Spinal cord (tissue), 9 donors: ENCODE measurements at regions not wholly inside any gene's neighbourhood (a gene's known extent, or its start where the extent isn't known, plus 50 kb on each side); places are given as distances from the start of the nearest gene placed in this dataset.

Source experiments
- DNase-seq, 6 donors: peaks; one replicate each; pipeline versions ENCODE4 v3.0.0 to v3.0.0-alpha.2; 2013 to 2015; ENCODE audit warnings: low spot score in 6 of 6, low read depth in 4 of 6
- H3K27ac ChIP-seq: one replicate; pipeline ENCODE4 v1.5.1; 2013; ENCODE audit warnings: low read depth, low read length, control low read depth
- H3K27me3 ChIP-seq: one replicate; pipeline ENCODE4 v1.6.1; 2013; ENCODE audit warnings: low read length; ENCODE audit not compliant: control insufficient read depth, insufficient read depth
- H3K36me3 ChIP-seq: one replicate; pipeline ENCODE4 v1.6.1; 2013; ENCODE audit warnings: low read length; ENCODE audit not compliant: control insufficient read depth, insufficient read depth
- H3K4me1 ChIP-seq: one replicate; pipeline ENCODE4 v1.6.1; 2013; ENCODE audit warnings: low read length; ENCODE audit not compliant: control insufficient read depth, insufficient read depth
- H3K4me3 ChIP-seq: one replicate; pipeline ENCODE4 v1.5.1; 2013; ENCODE audit warnings: low read depth, low read length, control low read depth
- H3K9me3 ChIP-seq: one replicate; pipeline ENCODE4 v1.6.1; 2013; ENCODE audit warnings: low read length; ENCODE audit not compliant: control insufficient read depth, insufficient read depth
- WGBS: methylation state at CpG from one replicate; pipeline ENCODE4 v1.1.5; 2013; ENCODE audit warnings: missing lambda C conversion rate; ENCODE audit not compliant: insufficient coverage; 5-methylcytosine and 5-hydroxymethylcytosine counted together
- donor health status: healthy.

DNA sequence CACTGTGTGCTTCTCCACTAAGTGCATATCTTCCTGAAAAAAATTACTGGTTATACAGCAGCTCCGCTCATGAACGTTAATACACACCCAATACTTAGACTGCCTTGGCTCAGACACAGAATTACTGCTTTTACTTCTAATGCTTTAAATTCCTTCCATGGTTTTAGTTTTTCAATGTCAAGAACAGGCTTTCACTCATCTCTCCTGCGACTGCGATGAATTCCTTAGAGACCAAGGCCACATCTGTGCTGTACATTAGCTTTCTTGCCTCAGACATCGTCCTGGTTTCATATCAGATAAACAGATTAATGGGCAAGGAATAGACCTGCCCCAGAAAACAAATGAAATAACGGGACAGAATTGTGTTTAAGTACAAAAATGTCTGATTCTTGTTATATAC, 120.2 kb downstream of the CYP26A1 start:
- WGBS = 91% methylated on average over 4 of the region's 6 CpGs
- Histone ChIP-seq H3K9me3 (no peaks in the 10 kb centered on the region), H3K4me3 (no peak overlapping the region), H3K27ac (no peak overlapping the region), H3K27me3 (no peaks in the 10 kb centered on the region), H3K36me3 (no peaks in the 10 kb centered on the region), H3K4me1 (peaks cover 6% of the 10 kb centered on the region)
- DNase-seq = no peak

DNA sequence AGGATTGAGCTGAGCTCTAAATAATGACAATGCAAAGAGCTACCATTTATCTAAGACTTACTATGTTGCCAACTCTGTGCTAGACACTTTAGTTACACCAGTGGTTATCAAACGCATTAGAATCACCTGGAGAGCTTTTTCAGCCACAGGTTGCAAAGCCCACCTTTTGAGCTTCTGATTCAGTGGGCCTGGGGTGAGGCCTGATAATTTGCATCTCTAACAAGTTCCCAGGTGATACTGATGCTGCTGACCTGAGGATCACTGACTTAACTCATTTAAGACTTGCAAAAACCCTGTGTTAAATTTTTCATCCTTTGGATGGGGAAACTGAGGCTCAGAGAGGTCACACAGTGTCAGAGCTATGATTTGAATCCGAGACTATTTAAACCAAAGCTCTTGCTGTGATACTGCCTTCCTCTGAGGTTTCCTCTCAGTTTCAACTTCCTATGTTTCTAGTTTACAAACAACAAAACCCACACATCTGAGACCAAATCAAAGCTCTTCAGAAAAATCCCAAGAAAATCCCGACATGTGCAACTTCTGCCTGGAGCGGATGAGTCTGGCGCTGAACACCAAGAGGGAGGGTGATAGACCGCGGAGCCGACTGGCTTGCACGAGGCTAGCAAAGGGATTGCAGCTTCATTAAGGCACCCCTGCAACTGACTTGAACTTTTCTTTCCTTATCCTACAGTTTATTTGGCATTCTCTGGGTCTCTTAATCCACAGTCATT, 124.9 kb downstream of the CYP26A1 start:
- Histone ChIP-seq H3K9me3 (no peaks in the 10 kb centered on the region), H3K4me3 (peak overlapping the region; percentile 36), H3K27ac (peak overlapping the region; percentile 79), H3K36me3 (no peaks in the 10 kb centered on the region), H3K4me1 (peaks cover 6% of the 10 kb centered on the region), H3K27me3 (no peaks in the 10 kb centered on the region)
- 11% methylated on average over 4 of the region's 9 CpGs for WGBS
- DNase-seq = peak in 3 of 6 donors; percentile 17 to 68 (median 66)

DNA sequence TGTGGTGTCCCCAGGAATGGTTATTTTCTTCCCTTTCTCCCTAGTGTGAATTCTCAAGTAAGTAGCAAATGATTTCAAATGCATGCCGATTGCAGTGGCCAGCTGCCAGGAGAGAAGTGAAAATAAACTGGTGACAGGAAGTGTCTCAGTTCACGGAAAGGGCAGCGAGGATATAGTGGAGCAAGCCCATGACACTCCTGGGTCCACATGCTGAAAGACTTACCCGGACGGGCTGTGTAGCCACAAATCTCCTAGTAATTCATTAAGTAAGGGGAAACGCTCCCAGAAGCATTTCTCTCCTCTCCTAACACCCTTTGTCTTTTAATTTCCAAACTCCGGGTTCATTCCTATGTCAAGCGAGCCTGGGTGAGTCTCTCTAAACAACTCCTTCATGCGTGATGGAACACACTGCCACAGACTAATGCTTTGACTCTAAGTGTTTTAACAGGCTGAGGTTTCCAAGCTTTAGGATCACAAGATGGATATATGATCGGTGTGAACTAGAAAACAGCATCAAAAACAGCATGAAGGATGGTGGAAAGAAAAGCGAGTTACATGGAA, 125.6 kb downstream of the CYP26A1 start:
- peak; percentile 26 to 82 (median 40) for DNase-seq
- Histone ChIP-seq H3K4me1 (peaks cover 6% of the 10 kb centered on the region), H3K27ac (peak overlapping the region; percentile 79), H3K36me3 (no peaks in the 10 kb centered on the region), H3K27me3 (no peaks in the 10 kb centered on the region), H3K4me3 (peak overlapping the region; percentile 36), H3K9me3 (no peaks in the 10 kb centered on the region)
- WGBS = 10% methylated on average over 10 of the region's 11 CpGs

DNA sequence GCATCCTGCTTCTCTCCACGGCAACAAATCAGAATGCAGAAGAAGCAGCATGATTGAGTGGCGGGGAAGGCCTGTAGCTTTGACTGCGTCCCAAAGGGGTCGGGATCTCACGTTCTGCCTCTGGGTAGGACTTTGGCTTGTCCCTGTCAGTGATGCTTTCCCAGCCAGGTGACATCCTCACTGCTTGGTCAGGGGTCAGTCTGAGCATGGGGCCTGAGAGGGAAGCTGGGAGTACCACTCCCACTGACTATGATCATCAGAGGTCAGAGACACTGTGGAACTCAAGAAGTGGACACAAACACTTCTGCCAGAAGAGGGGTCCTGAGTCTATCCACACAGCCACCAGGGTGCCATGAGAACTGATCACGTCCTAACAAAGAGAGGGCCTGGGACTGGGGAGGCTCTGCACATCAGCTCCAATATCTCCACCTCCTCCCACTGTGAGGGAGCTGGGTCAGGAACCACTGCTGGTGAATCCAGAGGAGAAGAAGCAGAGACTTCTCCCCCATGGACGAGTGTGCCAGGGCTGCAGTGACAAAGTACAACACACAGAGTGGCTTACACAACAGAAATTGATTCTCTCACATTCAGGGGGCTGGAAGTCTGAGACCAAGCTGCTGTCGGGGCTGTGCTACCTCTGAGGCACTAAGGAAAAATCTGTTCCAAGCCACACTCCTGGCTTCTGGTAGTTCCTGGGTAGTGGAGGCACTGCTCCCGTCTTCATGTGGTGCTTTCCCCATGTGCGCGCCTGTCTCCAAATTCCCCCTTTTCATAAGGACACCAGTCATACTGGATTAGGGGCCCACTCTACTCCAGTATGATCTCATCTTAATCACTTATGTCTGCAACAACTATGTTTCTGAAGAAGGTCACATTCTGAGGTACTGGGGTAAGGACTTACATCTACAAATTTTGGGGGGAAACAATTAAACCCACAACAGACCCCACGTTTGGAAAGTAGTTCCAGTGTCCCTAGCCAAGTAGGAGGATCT, 131.1 kb downstream of the CYP26A1 start:
- Histone ChIP-seq H3K4me1 (peaks cover 3% of the 10 kb centered on the region), H3K4me3 (no peak overlapping the region), H3K27me3 (no peaks in the 10 kb centered on the region), H3K9me3 (no peaks in the 10 kb centered on the region), H3K36me3 (no peaks in the 10 kb centered on the region), H3K27ac (no peak overlapping the region)
- DNase-seq = no peak
- 66% methylated on average over 8 of the region's 12 CpGs for WGBS

DNA sequence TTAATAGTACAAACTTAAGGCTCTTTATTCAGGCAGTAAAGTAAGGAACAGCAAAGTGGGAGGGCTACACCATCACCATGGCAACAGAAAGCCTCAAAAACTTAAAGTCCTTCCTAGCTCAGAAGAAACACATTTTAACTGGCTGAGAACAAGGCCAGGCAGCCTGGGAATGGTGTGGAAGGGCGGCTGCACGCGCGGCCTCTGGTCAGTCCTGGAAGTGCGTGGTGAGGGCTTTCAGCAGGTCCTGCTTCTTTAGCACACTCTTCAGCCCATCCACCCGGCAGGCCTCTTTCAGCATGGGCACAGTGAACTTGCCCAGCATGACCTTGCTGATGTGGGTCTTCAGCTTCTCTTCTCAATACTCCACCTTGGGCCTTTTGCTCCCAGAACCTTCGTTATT, 133.0 kb downstream of the CYP26A1 start:
- peak in 2 of 6 donors; percentile 22 to 37 for DNase-seq
- no peaks in the 10 kb centered on the region for H3K27me3 ChIP-seq
- H3K27ac ChIP-seq = no peak overlapping the region
- peaks cover 3% of the 10 kb centered on the region for H3K4me1 ChIP-seq
- no peaks in the 10 kb centered on the region for H3K9me3 ChIP-seq
- H3K4me3 ChIP-seq = no peak overlapping the region
- H3K36me3 ChIP-seq = no peaks in the 10 kb centered on the region
- WGBS = 45% methylated on average over 7 of the region's 7 CpGs

DNA sequence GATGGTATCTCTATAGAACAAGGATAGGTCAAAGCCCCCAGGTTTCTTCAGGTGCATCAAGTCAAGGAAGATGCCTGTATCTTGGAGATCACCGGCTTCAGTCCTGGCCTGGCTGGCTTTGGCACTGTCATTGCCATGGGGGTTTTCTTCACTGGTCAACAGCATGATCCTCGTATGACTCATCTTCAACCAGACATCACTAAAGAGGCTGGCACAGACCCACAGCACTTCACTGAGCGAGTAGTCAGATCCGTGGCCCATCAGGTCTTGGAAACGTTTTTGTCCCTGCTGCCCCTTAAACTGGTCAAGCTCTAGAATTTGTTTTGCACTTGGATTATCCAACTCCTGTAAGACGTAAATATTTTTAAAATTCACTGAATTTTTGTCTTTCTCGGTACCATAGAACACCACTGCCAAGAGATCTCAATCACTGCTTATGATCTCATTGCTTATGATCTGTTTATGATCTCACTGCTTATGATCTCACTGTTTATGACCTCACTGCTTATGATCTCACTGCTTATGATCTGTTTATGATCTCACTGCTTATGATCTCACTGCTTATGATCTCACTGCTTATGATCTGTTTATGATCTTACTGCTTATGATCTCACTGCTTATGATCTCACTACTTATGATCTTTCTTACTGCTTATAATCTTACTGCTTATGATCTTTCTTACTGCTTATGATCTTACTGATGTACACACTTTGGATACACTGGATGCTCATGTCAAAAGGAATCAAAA, 135.2 kb downstream of the CYP26A1 start:
- peaks cover 9% of the 10 kb centered on the region for H3K4me1 ChIP-seq
- no peak overlapping the region for H3K27ac ChIP-seq
- no peaks in the 10 kb centered on the region for H3K36me3 ChIP-seq
- no peak overlapping the region for H3K4me3 ChIP-seq
- DNase-seq = no peak
- 96% methylated on average over 7 of the region's 7 CpGs for WGBS
- H3K27me3 ChIP-seq = no peaks in the 10 kb centered on the region
- no peaks in the 10 kb centered on the region for H3K9me3 ChIP-seq

DNA sequence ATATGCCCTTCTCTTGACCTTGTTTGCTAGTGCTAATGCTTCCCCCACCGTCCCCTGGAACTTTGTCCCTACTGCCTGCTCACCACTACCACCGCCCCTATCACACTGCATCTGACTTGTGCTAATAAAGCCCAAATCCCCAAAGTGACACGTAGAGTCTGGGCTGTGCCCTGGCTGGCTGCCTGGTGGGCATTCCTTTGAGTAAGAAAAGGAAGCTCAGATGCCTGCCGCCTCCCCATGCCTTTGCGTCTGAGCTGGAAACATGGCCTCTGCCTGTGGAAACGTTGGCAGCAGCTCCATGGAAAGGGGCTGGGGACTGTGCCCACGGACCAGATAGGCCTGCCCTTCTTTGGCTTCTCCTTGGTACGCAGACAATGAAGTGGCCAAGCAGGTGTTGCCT, 138.3 kb downstream of the CYP26A1 start:
- peak in 2 of 6 donors; percentile 9 to 52 for DNase-seq
- no peaks in the 10 kb centered on the region for H3K9me3 ChIP-seq
- H3K27me3 ChIP-seq = no peaks in the 10 kb centered on the region
- no peak overlapping the region for H3K27ac ChIP-seq
- WGBS = 61% methylated on average over 7 of the region's 8 CpGs
- H3K36me3 ChIP-seq = no peaks in the 10 kb centered on the region
- no peak overlapping the region for H3K4me3 ChIP-seq
- H3K4me1 ChIP-seq = peaks cover 6% of the 10 kb centered on the region

DNA sequence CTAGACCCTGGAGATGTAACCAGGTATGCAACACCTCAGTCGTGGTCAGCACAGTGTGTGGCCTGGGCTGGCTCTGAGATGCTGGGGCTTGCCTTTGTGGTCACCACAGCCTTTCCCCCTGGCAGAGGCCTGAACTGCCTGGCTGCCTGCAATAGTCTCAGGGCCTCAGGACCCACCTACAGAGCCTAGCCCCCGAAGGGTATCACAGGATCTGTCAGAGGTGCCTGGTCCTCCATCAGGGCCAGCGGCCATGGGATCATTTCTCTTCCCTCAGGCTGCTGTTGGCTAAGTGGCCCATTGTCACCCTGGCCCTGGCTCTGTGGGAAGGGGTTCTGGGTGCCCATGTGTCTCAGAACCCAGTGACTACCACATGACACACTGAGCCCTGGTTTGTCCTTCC, 141.6 kb downstream of the CYP26A1 start:
- Histone ChIP-seq H3K4me1 (peaks cover 6% of the 10 kb centered on the region), H3K27ac (no peak overlapping the region), H3K36me3 (no peaks in the 10 kb centered on the region), H3K27me3 (no peaks in the 10 kb centered on the region), H3K4me3 (no peak overlapping the region), H3K9me3 (no peaks in the 10 kb centered on the region)
- WGBS = 82% methylated on average over 3 of the region's 3 CpGs
- DNase-seq = no peak

DNA sequence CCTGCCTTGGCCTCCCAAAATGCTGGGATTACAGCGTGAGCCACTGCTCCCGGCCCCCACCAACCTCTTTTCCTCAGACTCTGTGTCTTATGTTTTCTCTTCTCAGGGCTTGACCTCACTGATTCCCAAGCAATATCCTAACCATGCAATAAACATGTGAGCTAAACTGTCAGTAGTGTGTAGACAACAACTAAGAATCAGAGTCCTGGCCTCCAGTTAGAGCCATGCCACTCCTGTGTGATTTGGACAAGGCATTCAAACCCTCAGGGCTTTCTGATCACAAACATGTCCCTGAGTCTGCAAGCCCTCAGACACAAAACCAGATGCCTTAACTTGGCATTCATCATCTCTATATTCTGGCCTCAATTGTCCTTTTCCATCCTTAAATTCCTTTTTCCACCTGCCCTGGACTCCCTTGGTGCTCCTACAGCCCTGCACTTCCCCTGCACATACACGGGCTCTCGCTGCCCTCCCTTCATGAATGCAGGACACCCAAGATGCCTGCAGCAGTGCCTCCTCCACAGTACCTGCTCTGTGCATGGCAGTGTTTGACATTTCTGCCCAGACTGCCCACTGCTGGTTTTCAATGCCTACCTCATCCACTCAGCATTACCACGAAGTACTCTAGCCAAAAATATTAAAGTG, 142.8 kb downstream of the CYP26A1 start:
- no peak for DNase-seq
- Histone ChIP-seq H3K4me3 (no peak overlapping the region), H3K9me3 (no peaks in the 10 kb centered on the region), H3K27me3 (no peaks in the 10 kb centered on the region), H3K4me1 (peaks cover 6% of the 10 kb centered on the region), H3K27ac (no peak overlapping the region), H3K36me3 (no peaks in the 10 kb centered on the region)
- WGBS = 88% methylated on average over 4 of the region's 5 CpGs
